K562 (cell line): ENCODE measurements at regions not wholly inside any gene's neighbourhood (a gene's known extent, or its start where the extent isn't known, plus 50 kb on each side); places are given as distances from the start of the nearest gene placed in this dataset.

Experiments
- CREM ChIP-seq: IDR thresholded peaks from 2 replicates; pipeline ENCODE4 v1.6.1; 2014; ENCODE audit warnings: antibody characterized with exemption, low read depth
- DIDO1 ChIP-seq: fragments of 450-650 bp; IDR thresholded peaks from 2 replicates; pipeline ENCODE4 v1.6.1; 2016; ENCODE audit warnings: low read depth, missing biosample characterization, missing genetic modification characterization
- GATA2 ChIP-seq: sonication (generic); formaldehyde crosslinking; IDR thresholded peaks from 2 replicates; pipeline ENCODE4 v1.4.0; 2020; ENCODE audit warnings: mild to moderate bottlenecking, missing genetic modification reagents
- HINFP ChIP-seq: fragments of 450-650 bp; conservative IDR thresholded peaks from 2 replicates; pipeline ENCODE4 v1.6.1; 2016; ENCODE audit warnings: missing genetic modification characterization, low read depth, mild to moderate bottlenecking, control low read depth, missing compliant biosample characterization
- MLLT1 ChIP-seq, 2 experiments: fragments of 450-650 bp; IDR thresholded peaks; 2 replicates each; pipeline ENCODE4 v1.6.1; 2016
- RCOR1 ChIP-seq, 2 experiments: IDR thresholded peaks; 2 replicates each; pipeline ENCODE4 v1.6.1; 2012; ENCODE audit warnings: low read depth in 2 of 2, low read length in 2 of 2, borderline replicate concordance in 1 of 2, improper control_type of control experiment in 1 of 2
- SETDB1 ChIP-seq: IDR thresholded peaks from one replicate; pipeline ENCODE4 v1.6.1; 2012; ENCODE audit warnings: low read length, control low read depth, inconsistent platforms
- SMC3 ChIP-seq: conservative IDR thresholded peaks from 2 replicates; pipeline ENCODE4 v1.6.1; 2011; ENCODE audit warnings: low read depth, low read length, improper control_type of control experiment; ENCODE audit not compliant: insufficient read depth
- ZMIZ1 ChIP-seq, 2 experiments: fragments of 150-350 bp in 1 of 2; IDR thresholded peaks; 2 replicates each; pipeline ENCODE4 v1.6.1; 2012 to 2016; ENCODE audit warnings: low read depth in 2 of 2, low read length in 2 of 2, mild to moderate bottlenecking in 1 of 2, moderate library complexity in 1 of 2
- ZNF740 ChIP-seq, 3 experiments: fragments of 200-800 bp in 1 of 3; sonication (Bioruptor generic) in 1 of 3; sonication (generic) in 1 of 3; formaldehyde crosslinking in 1 of 3; IDR thresholded peaks; 2 replicates each; pipeline versions ENCODE4 v1.6.1 to v1.8.0; 2016 to 2022; ENCODE audit warnings: mild to moderate bottlenecking in 2 of 3, missing compliant biosample characterization in 2 of 3, missing genetic modification characterization in 2 of 3, missing genetic modification reagents in 1 of 3

GRCh38 chr2:177148477-177149154 lies 64.0 kb upstream of the HNRNPA3 start (continued):
- TF ChIP-seq RCOR1 (IDR thresholded peaks at IDR 0.05; ENCODE audit: borderline replicate concordance in 1 of 2, low read depth in 2 of 2, low read length in 2 of 2) (peak in 1 of 2 experiments; percentile 63; a peak in 2 of 4 replicates), MLLT1 (IDR thresholded peaks at IDR 0.05) (peak in 1 of 2 experiments; percentile 76; a peak in 1 of 4 replicates), GATA2 (CRISPR knock-in tag) (no peak), SETDB1 (no peak), CREM (peak; percentile 86), ZMIZ1 (IDR thresholded peaks at IDR 0.05; ENCODE audit: low read depth in 2 of 2, low read length in 2 of 2) (no peak), DIDO1 (tag) (no peak), SMC3 (peak; percentile 69), ZNF740 (CRISPR knock-in tag; IDR thresholded peaks at IDR 0.05) (0 out of 2 replicates have a peak, but pooled peaks have one; percentile 21), ZNF740 (tag; IDR thresholded peaks at IDR 0.05) (no peak), HINFP (tag) (no peak)
